ENCODE measurements at regions not wholly inside any gene's neighbourhood (a gene's known extent, or its start where the extent isn't known, plus 50 kb on each side); places are given as distances from the start of the nearest gene placed in this dataset.
A peak's percentile ranks its signal among the peaks of the same experiment; 100 is the strongest.

DNA sequence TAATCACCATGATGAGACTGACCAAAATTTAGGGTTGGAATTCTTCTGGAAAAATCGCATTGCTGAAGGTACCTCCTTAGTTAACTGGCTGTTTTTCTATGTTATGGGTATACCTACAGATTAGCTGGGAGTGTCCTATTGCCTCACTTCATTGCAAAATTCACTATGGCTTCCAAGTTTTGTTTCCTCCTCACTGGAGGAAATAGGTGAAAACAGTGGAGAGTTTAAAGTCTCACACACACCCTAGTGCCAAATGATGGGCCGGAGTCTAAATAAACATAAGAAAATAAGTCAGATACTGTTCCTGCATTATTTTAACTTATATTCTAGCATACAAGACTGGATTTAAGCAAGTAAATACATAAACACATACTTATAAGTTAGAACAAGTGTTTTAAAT is 98.2 kb downstream of the AHR start:
- DNase-seq (ENCODE audit: low spot score), result no peak

DNA sequence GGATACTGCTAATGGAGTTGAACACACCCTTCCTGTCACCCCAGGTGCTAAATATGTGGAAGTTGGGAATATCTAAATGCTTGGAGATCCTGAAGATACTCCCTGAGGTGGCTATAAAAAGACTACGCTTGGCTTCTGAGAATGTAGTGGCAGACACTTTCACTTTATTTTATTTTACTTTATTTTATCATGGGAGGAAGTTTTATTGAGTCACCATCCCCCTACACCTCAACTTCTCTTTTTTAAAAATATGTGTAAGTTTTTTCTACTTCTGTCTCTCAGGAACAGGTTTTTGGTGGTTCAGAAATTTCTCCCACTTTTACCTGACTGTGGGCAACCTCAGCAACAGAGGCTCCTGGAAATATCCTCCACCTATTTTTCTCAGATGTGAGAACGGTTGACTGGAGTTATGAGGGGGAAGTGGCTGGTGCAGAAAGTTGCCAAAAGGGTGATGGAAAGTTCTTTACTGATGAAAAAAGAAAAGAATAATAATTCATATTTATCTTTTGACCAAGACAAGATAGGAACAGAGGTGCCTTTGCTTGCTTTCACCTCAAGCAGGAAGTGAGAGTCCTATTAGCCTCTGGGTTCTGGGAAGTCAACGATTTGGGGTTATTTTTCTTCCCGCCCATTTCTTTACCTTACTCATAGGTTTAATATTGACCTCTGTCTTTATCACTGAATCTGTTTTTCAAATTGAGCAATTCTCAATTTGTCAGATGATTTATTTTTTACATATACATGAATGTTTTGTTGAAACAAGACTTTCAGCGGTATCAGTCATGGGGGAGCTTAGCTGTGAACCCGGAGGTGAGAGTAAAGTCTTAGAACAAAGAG is 103.6 kb downstream of the AHR start:
- no peak for DNase-seq (ENCODE audit: low spot score)

DNA sequence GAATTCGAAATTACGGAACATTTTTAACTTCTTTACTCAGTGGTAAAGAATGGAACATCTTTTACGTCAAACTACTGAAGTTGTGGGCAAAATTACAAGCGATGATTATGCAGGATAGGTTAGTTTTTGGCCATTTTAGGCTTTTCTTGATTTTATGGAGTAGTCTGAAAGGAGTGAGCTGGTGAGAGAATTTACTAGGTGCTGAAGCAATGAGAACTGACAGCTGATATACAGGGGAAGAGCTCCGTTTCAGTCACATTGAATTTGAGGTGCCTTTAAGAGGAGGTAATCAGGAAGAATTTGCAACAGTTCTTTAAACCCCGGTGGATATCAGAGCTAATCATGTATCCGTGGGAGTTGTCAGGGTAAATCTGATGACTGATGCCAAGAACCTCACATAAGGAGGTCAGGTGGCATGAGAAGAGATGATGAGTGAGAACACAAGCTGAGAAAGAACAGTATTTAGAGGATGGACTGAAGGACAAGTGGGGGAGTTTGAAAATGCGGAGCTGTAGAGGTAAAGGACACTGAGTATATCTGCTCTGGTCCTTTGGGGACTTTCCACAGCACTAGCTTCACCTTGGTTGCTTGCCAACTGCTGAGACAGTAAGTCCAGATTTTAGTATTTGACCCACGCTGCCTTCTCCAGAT is 104.3 kb downstream of the AHR start:
- DNase-seq (ENCODE audit: low spot score), result no peak

DNA sequence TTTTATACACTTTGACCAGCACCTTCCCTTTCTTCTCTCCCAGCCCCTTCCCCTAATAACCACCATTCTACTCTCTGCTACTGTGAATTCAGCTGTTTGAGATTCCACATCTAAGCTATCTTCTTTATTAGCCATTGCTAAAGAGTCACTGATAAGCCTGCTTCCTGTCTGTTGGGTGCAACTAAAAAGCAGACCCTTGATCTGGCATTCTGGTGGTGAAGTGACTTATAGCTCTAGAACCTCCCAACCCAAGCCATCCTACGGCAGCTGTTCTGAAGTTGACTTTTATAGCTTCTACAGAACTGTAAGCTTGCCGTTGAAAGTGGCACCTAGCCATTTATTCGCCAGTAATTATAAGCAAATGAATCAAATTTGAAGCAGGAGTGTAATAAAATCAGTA is 105.6 kb downstream of the AHR start:
- DNase-seq (ENCODE audit: low spot score), result no peak

DNA sequence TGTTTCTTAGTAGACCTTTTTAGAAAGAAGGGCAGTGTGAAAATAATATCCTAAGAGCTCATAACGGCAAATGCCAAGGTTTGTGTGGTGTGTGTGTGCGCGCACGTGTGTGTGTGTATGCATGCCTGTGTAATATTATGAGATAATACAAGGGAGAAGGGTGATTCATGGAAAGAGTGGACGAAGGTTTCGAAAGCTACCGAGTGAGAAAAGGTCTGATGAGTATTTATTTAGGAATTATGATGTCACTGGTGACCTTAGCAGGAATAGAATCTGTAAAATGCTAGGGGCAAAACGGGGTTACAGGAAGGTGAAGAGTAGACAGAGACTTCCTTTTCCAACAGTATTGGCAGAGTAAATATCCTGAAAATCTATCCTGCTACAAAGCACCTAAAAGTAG is 107.3 kb downstream of the AHR start:
- DNase-seq (ENCODE audit: low spot score), result peak; percentile 89

DNA sequence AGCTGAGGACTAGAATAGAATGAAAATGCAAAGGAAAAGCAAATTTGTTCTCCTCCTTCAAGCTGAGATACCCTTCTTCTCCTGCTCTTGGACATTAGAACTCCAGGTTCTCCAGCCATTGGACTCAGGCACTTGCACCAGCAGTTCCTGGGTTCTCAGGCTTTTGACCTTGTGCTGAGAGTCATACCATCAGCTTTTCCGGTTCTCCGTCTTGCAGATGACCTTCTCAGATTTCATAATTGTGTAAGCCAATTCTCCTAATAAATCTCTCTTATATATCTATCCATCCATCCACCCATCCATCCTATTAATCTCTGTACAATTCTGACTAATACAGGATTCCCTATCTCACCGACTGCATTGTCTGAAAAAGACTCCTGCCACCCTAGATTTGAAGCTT is 108.3 kb downstream of the AHR start:
- no peak for DNase-seq (ENCODE audit: low spot score)

DNA sequence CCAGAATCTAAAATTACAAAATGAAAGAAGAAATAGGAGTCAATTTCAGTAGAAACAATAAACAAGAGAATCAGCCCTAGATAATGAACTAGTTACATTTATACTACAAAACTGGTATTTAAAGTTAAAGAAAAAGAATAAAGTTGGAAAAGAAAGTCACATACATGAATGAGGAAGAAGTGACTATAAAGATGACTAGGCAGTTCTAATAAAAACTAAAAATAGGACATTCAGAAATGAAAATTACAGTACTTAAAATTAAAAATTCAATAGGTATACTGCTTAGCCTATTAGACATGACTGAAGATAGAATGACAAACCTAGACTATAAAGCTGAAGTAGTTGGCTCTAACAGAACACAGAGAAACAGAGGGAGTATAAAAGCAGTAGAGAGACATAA is 108.8 kb downstream of the AHR start:
- no peak for DNase-seq (ENCODE audit: low spot score)

DNA sequence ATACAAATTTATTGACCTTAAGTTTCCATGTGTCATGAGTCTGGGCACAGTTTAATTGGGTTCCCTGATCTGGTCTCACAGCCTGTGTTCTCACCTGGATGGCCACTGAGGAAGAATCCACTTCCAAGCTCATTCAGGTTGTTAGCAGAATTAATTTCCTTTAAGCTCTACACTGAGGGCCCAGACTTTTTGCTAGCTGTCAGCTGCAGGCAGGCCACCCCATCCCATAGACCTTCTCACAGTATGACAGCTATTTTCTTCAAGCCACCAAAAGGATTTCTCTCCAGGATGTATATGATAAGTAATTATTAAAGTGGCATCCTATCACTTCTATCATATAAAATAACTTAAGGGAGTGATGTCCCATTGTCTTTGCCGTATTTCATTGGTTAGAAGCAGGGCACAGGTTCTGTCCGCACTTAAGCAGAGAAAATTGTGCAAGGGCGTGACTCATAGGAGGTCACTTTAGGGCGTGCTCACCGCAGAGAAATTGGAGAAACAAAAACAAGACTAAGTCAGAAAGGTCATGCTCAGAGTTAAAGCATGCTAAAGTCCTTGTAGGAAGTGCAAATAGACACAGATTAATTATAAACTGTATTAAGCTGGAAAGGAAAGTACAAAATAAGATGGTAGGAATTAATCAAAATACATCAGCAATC is 109.9 kb downstream of the AHR start:
- DNase-seq (ENCODE audit: low spot score), result peak; percentile 92

DNA sequence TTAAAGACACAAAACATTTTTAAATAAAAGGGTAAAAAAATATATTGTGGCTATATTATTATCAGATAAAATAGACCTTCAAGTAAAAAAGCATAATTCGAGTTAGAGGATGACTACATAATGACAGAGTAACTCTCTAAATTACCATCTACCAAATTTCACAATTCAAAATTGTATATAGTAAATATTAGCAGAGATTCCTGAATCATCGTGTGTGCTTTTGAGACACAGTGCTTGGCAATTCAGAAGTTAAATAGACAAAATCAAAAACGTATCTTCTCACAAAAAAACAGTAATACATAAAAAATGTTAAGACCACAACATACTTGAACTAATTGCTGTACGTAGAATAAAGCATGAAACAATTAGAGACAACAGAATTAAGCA is 110.4 kb downstream of the AHR start:
- no peak for DNase-seq (ENCODE audit: low spot score)

DNA sequence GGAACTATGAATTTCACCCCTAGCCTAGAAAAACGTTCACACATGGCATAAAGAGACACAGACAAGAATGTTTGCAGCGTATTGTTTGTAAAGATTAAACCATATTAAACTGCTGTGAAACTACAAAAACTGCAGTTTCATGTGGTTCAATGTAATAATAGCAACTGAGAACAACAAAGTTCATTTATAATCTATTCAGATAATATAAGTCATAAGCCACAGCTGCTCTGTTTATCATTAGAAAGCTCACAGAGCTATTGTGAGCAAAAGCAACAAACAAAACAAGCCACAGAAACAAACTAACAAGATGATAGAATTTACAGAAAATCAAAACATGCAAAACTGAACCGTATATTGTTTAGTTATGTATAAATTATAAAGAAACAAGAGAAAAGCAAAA is 113.5 kb downstream of the AHR start:
- no peak for DNase-seq (ENCODE audit: low spot score)

DNA sequence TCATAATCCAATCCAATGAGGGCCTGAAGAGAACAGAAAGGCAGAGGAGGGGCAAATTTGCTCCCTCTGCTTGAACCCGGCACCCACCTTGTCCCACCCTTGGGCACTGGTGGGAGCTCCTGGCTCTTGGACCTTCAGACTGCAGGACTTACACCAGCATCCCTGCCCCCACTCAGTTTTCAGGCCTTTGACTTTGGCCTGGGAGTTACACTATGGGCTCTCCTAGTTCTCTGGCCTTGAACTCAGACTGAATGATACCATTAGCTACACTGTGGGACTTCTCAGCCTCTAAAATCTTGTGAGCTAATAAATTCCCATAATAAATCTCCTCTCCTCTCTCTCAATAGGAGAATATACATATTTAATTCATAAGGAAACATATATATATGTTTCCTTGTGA is 114.4 kb downstream of the AHR start:
- no peak for DNase-seq (ENCODE audit: low spot score)

DNA sequence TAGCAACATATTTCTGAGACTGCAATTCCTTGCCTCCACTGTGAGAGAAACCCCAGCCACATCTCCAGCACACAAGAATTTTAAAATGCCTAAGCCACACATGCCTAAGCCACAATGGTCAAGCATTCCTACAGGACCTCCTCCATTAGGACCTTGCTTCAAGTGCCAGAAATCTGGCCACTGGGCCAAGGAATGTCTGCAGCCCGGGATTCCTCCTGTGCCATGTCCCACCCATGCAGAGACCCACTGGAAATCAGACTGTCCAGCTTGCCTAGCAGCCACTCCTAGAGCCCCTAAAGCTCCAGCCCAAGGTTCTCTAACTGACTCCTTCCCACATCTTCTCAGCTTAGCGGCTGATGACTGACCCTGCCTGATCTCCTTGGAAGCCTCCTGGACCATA is 117.5 kb downstream of the AHR start:
- no peak for DNase-seq (ENCODE audit: low spot score)

DNA sequence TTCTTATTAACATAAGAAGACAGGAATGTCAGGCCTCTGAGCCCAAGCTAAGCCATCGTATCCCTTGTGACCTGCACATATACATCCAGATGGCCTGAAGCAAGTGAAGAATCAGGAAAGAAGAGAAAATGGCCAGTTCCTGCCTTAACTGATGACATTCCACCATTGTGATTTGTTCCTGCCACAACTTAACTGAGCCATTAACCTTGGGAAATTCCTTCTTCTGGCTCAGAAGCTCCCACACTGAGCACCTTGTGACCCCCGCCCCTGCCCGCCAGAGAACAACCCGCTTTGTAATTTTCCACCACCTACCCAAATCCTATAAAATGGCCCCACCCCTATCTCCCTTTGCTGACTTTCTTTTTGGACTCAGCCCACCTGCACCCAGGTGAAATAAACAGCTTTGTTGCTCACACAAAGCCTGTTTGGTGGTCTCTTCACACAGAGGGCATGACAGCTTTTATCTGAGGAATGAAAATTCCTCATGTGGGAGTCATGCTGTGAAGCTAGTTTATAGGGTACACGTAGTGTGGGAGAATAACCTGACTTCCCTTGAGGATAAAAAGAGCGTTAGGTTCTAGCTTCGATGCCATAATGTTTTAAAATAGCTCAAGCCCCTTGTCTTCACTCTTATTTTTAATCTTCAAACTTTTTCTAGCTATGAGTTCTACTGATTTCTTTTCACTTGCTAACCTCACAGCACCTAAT is 122.0 kb downstream of the AHR start:
- peak; percentile 74 for DNase-seq (ENCODE audit: low spot score)

DNA sequence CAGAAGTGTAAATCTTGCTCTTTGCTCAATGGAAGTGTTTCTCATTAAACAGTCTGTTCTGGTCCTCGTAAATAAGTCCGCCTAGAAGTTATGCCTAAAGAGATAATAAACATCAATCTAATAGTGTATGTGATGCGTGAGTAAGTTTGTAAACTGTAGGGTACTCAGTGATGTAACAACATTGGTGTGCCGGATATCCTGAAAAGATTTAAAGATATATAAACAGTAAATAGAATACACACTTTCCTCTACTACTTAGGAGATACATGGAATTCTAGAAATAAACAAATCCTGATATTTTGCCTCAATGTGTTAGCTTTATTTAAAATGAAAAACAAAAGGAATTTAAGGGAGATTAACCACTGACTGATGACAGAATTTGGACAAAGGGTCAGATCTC is 123.5 kb downstream of the AHR start:
- no peak for DNase-seq (ENCODE audit: low spot score)

DNA sequence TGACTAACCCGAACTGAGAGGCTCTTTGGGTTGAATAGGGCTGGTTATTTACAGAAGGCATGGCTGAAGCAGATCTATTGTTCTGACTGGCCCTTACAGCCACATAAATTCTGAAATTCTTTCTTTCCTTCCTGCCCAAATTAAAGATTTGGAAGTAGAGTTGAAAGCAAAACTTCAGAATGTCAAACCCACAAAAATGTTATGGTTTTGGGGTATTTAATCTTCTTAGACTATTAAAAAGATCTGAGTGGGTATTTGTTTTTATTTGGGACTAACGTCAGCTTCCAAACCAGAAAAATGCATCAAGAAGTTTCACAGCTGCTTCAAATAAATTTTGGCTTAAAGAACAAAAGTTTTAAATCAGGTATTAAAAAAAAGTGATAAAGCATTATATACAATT is 124.5 kb downstream of the AHR start:
- DNase-seq (ENCODE audit: low spot score), result peak; percentile 66

DNA sequence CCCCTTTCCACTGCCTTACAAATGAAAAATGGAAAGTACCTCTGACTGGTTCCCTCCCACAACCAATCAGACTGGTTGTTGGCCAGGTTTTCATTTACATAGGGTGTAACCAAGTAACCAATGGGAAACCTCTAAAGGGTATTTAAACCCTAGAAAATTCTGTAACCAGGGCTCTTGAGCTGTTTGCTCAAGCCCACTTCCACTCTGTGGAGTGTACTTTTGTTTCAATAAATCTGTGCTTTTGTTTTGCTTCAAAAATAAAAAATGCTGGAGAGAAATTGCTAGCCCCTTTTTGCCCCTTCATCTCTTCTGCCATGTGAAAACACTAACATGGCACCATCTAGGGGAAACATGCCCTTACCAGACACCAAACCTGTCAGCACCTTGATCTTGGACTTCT is 129.5 kb downstream of the AHR start:
- DNase-seq (ENCODE audit: low spot score), result no peak

DNA sequence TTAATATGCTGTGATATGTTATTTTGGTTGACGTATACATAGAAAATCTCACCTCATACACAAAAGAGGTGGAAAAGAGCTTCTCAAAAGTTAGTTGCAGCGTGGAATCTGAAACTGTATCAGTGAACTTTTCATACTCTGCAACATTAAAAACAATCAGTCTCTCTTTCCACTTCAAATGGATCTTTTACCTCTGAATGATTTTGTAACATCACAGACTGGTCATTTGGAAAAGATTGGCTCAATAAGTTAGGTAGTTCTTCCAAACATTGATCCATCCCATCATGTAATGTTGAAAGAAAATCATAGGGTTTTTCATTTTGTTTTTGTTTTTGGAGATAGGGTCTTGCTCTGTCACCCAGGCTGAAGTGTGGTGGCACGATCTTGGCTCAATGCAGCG is 131.1 kb downstream of the AHR start:
- DNase-seq (ENCODE audit: low spot score), result no peak

DNA sequence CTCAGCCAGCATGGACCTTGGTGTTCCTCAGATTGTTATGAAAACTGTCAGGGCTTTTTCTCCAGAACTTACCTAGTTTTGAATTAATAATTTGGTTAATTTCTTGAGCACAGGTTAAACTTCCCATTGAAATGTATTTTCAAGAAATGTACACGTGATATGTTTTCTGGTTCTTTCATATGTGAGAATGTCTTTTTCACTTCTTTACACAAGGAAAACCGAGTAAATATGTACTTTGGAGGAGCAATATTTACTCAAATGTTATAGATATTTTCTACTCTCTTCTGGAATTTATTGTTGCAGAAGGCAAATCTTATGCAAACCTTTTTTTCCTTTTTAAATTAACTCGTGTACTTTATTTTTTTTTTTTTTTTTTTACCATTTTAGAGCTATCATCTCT is 134.3 kb downstream of the AHR start:
- DNase-seq (ENCODE audit: low spot score), result no peak

DNA sequence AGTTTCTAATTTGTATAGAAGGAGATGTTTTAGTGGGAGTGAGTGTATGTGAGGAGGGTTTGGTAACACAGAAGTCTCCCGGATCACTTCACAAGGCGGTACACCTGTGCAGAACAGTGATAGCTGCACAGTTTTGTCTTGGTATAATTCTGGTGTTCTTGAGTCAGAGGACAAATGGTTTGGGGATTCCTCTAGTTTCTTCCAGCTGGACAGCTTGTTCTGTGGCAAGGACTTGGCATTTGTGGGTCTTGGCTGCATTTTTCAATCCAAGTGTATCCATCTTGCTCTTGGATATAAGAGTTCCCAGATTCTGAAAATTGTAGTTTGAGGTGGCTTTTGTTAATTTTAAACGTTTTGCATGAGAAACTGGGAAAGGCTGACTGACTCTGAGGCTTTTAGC is 135.7 kb downstream of the AHR start:
- DNase-seq (ENCODE audit: low spot score), result no peak

DNA sequence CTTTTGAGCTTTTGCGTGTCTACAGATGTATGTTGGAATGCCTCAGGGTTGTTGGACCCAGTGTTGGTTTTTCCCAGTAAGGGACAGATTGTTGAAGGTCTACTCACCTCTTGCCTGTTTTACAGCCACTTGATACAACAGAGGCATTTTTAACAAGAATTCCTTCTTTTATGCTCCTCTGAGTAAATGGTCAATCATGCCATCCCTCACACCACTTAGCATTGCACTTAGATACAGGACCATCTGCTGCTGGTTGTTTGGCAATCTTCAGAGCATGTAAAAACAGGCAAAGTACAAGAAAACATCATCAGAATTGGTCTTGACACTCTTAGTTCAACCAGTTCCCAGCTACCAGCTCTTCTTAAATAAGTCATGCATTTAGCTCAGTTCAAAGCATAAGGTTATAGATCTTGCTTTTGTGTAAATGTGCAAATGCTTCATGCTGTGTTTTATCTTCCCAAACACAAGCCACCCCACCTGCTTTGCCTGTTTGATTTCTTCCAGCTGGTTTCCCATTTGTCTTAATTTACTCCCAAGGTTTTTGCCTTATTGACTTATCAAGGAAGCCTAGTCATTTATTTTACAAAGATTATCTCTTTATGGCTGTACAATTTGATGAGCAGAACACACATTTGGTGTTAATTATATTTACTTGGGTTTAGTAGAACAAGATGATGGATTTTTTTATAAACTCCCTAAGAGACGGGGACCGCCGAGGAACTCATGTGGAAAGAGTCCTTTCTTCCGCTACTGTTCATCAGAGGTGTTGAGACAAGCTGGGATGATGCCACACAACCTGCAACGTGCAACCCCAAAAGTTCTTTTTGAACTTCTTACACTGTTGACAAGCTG is 136.6 kb downstream of the AHR start:
- no peak for DNase-seq (ENCODE audit: low spot score)

DNA sequence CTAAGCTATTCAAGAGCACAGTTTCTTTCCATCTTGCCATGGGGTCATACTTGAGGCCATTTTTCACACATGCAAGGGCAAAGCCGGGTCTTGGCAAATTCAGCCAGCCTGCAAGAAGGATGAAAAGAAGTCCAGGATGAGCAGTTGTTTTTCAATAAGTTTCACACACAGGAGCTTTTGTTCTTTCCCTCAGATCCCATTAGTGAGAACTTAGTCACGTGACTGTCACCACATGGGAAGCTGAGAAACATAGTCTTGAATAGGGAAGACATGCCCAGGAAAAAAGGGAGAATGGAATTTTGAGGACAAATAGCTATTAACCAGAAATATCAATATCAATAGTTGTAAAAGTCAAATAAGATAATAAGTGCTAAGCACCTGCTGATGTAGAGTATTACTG is 137.7 kb downstream of the AHR start:
- no peak for DNase-seq (ENCODE audit: low spot score)

DNA sequence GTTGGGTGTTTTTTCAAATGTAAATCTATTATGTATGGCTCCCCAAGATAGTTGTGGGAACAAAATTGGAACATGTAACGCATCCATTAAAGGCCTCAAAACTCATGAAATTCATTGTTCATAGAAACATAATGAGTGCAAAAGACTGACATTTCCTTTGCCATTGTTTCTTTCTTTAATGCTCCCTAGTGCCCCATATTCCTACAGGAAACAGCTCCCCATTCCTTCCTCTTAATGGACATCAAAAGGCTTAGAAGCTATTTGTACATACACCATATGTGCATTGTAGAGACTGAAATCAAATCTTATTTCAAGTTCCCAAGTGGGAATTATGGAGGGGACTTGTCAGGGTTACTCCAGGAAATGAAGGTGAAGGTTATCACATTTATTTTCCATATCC is 139.1 kb downstream of the AHR start:
- no peak for DNase-seq (ENCODE audit: low spot score)
